KMS-11 (cell line): ENCODE measurements at regions not wholly inside any gene's neighbourhood (a gene's known extent, or its start where the extent isn't known, plus 50 kb on each side); places are given as distances from the start of the nearest gene placed in this dataset.
A peak's percentile ranks its signal among the peaks of the same experiment; 100 is the strongest.

Experiments used
- H2AFZ ChIP-seq: fragments of 200-600 bp; sonication (generic); 2 replicates; pipeline ENCODE4 v1.6.1; 2016; ENCODE audit warnings: antibody characterized with exemption, mixed run types, low read depth
- H3K27ac ChIP-seq: fragments of 200-600 bp; sonication (generic); 2 replicates; pipeline ENCODE4 v1.6.1; 2016; ENCODE audit warnings: mild to moderate bottlenecking, mixed run types
- H3K27me3 ChIP-seq: fragments of 200-600 bp; sonication (generic); 2 replicates; pipeline ENCODE4 v1.6.1; 2017; ENCODE audit warnings: mild to moderate bottlenecking, low read depth, mixed run types, moderate library complexity; ENCODE audit not compliant: insufficient read depth
- H3K36me3 ChIP-seq: fragments of 200-600 bp; sonication (generic); 2 replicates; pipeline ENCODE4 v1.6.1; 2017; ENCODE audit warnings: mild to moderate bottlenecking, mixed run types; ENCODE audit not compliant: insufficient read depth
- H3K4me1 ChIP-seq: fragments of 200-600 bp; sonication (generic); 2 replicates; pipeline ENCODE4 v1.6.1; 2016; ENCODE audit warnings: mild to moderate bottlenecking, low read depth, mixed run types; ENCODE audit not compliant: poor library complexity, severe bottlenecking
- H3K4me2 ChIP-seq: fragments of 200-600 bp; sonication (generic); 2 replicates; pipeline ENCODE4 v1.7.0; 2016; ENCODE audit warnings: mild to moderate bottlenecking, mixed run types
- H3K4me3 ChIP-seq: fragments of 200-600 bp; sonication (generic); IDR thresholded peaks from 2 replicates; pipeline ENCODE4 v1.6.1; 2017; ENCODE audit warnings: low read depth, low read length, mixed read lengths; ENCODE audit not compliant: insufficient read depth
- H3K79me2 ChIP-seq: fragments of 200-600 bp; sonication (generic); 2 replicates; pipeline ENCODE4 v1.6.1; 2016; ENCODE audit warnings: low read depth, mixed run types; ENCODE audit not compliant: insufficient read depth
- H3K9ac ChIP-seq: fragments of 200-600 bp; sonication (generic); 2 replicates; pipeline ENCODE4 v1.6.1; 2016; ENCODE audit warnings: mild to moderate bottlenecking, mixed run types
- H4K20me1 ChIP-seq: fragments of 200-600 bp; sonication (generic); 2 replicates; pipeline ENCODE4 v1.6.1; 2016; ENCODE audit warnings: mild to moderate bottlenecking, mixed run types; ENCODE audit not compliant: insufficient read depth
- TF ChIP-seq, protein P1 (sequence below): fragments of 200-600 bp; sonication (generic); conservative IDR thresholded peaks from 2 replicates; pipeline ENCODE4 v1.6.1; 2017; ENCODE audit warnings: low read depth, mild to moderate bottlenecking, antibody characterized with exemption, low read length, moderate library complexity, mixed read lengths

DNA sequence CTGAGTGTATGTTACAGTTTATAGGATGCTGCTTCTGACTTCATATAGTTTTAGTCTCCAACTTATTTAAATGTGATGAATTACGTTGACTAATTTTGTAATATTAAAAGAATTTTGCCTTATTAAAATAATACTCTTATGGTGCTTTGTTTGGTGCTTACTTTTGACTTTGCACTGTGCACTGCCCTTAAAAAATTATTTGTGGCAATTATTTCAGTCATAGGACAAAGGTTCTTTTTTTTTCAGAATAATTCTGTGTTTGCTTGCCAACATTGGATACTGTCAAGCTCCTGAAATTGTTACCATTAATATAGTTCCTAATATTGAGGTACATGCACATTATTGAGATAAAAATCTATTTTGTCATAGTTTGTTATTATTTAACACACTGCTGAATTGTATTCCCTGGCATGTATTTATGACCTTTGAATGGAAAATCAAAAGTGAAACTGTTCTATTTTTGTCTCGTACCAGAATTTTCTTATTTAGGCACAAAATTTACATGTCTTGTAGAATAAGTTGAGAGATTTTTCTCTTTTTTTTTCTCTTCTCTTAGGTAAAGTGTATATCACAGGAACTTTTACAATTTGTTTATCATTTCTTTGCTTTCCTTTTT is 572.8 kb upstream of the KLHL29 start:
- Histone ChIP-seq H2AFZ (no peak overlapping the region), H3K36me3 (no peaks in the 10 kb centered on the region), H3K27ac (no peak overlapping the region), H3K27me3 (no peaks in the 10 kb centered on the region), H3K79me2 (no peaks in the 10 kb centered on the region), H4K20me1 (no peaks in the 10 kb centered on the region), H3K4me3 (no peak overlapping the region), H3K4me1 (peaks cover 35% of the 10 kb centered on the region), H3K4me2 (peak overlapping the region; percentile 46; the same call in 1 of the 2 replicates), H3K9ac (no peak overlapping the region)
- TF ChIP-seq, protein P1, sequence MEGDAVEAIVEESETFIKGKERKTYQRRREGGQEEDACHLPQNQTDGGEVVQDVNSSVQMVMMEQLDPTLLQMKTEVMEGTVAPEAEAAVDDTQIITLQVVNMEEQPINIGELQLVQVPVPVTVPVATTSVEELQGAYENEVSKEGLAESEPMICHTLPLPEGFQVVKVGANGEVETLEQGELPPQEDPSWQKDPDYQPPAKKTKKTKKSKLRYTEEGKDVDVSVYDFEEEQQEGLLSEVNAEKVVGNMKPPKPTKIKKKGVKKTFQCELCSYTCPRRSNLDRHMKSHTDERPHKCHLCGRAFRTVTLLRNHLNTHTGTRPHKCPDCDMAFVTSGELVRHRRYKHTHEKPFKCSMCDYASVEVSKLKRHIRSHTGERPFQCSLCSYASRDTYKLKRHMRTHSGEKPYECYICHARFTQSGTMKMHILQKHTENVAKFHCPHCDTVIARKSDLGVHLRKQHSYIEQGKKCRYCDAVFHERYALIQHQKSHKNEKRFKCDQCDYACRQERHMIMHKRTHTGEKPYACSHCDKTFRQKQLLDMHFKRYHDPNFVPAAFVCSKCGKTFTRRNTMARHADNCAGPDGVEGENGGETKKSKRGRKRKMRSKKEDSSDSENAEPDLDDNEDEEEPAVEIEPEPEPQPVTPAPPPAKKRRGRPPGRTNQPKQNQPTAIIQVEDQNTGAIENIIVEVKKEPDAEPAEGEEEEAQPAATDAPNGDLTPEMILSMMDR, result no peak

GRCh38 chr2:22817197-22817596 is 567.8 kb upstream of the KLHL29 start:
- Histone ChIP-seq H3K4me2 (no peak overlapping the region), H3K79me2 (no peaks in the 10 kb centered on the region), H2AFZ (no peak overlapping the region), H3K4me1 (peaks cover 56% of the 10 kb centered on the region), H3K27ac (no peak overlapping the region), H3K9ac (no peak overlapping the region), H3K27me3 (no peaks in the 10 kb centered on the region), H3K4me3 (no peak overlapping the region), H3K36me3 (no peaks in the 10 kb centered on the region), H4K20me1 (no peaks in the 10 kb centered on the region)
- TF ChIP-seq, protein P1, result no peak

DNA sequence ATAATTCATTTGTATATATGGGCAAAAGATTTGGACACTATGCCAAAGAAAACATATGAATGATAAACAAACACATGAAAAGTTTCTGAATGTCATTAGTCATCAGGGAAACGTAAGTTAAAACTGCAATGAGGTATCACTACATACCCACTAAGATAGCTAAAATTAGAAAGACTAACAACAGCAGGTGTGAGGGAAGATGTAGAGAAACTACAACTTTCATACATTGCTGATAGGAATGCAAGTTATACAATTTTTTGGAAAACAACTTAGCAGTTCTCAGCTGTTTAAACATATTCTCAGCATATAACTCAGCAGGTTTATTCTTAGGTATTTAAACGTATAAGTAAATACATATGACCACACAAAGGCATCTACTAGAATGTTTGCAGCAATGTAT is 563.5 kb upstream of the KLHL29 start:
- Histone ChIP-seq H3K79me2 (no peaks in the 10 kb centered on the region), H3K4me1 (peaks cover 47% of the 10 kb centered on the region), H3K27ac (peak overlapping the region; percentile 18; the same call in 1 of the 2 replicates), H3K4me2 (peak overlapping the region; percentile 57; the same call in 1 of the 2 replicates), H2AFZ (no peak overlapping the region), H3K36me3 (no peaks in the 10 kb centered on the region), H3K9ac (no peak overlapping the region), H3K27me3 (no peaks in the 10 kb centered on the region), H3K4me3 (no peak overlapping the region), H4K20me1 (no peaks in the 10 kb centered on the region)
- TF ChIP-seq, protein P1, result 0 out of 2 replicates have a peak, but pooled peaks have one; percentile 27

GRCh38 chr2:22822835-22823234 is 562.1 kb upstream of the KLHL29 start:
- peak overlapping the region; percentile 18; the same call in 1 of the 2 replicates for H3K27ac ChIP-seq
- peaks cover 47% of the 10 kb centered on the region for H3K4me1 ChIP-seq
- no peak overlapping the region for H3K4me3 ChIP-seq
- no peak overlapping the region for H3K9ac ChIP-seq
- peak overlapping the region; percentile 37; the same call in 1 of the 2 replicates for H3K4me2 ChIP-seq
- H3K79me2 ChIP-seq, result no peaks in the 10 kb centered on the region
- no peaks in the 10 kb centered on the region for H3K36me3 ChIP-seq
- no peaks in the 10 kb centered on the region for H3K27me3 ChIP-seq
- no peaks in the 10 kb centered on the region for H4K20me1 ChIP-seq
- TF ChIP-seq, protein P1, result no peak
- no peak overlapping the region for H2AFZ ChIP-seq
